NCI-H748 (cell line): ENCODE measurements at regions not wholly inside any gene's neighbourhood (a gene's known extent, or its start where the extent isn't known, plus 50 kb on each side); places are given as distances from the start of the nearest gene placed in this dataset.
"Not testable (repeated sequence)": the region's sequence is repeated elsewhere in the genome, so short reads cannot be mapped to it uniquely, and the experiment has no call there.

ENCODE experiments used
- DNase-seq: peaks from one replicate; lab custom pipeline; 2025; ENCODE audit not compliant: unreplicated experiment; lab: John Stamatoyannopoulos, UW

DNA sequence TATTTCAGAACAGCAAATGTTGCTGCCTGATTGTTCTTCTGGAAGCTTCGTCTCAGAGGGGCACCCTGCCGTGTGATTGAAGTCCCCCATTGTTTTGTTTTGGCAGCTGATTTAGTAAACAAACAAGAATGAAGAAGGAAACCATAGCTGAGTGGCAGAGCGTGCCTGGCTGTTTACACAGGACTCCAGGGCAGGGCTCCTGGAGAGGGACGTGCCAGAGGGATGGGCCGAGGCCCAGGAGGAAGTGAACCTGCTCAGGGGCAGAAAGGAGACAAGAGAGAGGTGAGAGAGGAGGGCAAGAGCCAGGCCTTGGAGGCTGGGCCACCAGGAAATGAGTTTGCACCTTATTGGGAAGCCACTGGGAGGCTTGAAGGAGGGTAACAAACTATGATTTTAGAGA, 85.5 kb upstream of the B3GAT1 start:
- peak; percentile 37 for DNase-seq

DNA sequence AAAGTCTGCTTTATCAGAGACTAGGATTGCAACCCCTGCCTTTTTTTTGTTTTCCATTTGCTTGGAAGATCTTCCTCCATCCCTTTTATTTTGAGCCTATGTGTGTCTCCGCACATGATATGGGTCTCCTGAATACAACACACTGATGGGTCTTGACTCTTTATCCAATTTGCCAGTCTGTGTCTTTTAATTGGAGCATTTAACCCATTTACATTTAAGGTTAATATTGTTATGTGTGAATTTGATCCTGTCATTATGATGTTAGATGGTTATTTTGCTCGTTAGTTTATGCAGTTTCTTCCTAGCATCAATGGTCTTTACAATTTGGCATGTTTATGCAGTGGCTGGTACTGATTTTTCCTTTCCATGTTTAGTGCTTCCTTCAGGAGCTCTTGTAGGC, 84.0 kb upstream of the B3GAT1 start:
- DNase-seq, result not testable (repeated sequence)

DNA sequence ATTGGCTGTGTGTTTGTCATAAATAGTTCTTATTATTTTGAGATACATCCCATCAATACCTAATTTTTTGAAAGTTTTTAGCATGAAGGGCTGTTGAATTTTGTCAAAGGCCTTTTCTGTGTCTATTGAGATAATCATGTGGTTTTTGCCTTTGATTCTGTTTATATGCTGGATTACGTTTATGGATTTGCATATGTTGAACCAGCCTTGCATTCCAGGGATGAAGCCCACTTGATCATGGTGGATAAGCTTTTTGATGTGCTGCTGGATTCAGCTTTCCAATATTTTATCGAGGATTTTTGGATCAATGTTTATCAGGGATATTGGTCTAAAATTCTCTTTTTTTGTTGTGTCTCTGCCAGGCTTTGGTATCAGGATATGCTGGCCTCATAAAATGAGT, 82.4 kb upstream of the B3GAT1 start:
- DNase-seq, result not testable (repeated sequence)

DNA sequence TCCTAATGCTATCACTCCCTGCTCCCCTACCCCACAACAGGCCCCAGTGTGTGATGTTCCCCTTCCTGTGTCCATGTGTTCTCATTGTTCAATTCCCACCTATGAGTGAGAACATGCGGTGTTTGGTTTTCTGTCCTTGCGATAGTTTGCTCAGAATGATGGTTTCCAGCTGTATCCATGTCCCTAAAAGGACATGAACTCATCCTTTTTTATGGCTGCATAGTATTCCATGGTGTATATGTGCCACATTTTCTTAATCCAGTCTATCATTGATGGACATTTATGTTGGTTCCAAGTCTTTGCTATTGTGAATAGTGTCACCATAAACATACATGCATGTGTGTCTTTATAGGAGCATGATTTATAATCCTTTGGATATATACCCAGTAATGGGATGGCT, 80.4 kb upstream of the B3GAT1 start:
- not testable (repeated sequence) for DNase-seq

DNA sequence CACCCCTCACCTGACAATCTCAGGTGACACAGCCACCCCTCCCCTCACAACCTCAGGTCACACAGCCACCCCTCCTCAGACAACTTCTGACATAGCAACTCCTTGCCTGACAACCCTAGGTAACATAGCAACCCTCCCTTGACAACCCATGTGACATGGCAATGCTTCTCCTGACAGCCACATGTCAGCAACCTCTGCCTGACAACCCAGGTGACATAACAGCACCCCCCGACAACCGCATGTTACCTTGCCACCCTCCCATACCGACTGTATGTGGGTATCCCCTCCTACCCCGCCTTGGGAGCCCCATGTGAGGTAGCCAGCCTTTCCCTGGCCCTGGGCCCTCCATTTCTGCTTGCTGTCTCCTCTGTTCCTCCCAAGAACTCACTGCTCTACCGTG, 77.7 kb upstream of the B3GAT1 start:
- DNase-seq, result no peak

DNA sequence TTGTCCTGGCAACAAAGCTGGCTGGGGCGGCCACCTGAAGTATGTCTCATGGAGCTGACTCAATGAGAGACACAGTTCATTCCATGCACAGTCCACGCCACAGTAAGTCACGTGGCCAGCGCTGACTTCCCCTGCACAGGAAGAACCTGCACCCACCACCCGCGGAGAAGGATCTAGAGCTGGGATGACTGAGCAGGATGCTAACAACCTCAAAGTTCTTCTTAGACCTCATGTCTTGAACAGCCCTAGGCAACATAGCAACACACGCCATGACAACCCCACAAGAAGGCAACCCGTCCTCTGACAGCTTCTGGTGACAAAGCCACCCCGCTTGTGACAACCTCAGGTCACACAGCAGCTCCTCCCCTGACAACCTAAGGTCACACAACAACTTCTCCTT, 76.9 kb upstream of the B3GAT1 start:
- no peak for DNase-seq

DNA sequence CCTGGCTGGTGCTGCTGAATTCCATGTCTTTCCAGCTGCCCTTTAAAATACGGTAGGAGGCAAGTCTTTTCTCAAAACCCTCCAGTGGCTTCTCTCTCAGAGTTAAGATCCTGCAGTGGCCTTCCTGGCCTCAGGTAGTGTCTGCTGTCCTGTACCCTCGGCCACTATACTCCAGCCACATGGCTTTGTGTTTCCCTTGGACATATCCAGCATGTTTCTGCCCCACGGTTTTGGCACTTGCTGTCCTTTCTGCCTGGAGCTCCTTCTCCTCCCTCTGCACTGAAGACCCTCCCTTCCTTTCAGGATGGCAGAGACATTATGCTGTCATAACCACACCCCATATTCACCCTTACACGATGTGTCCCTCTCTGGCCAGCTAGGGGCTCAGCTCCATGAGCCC, 76.5 kb upstream of the B3GAT1 start:
- no peak for DNase-seq

DNA sequence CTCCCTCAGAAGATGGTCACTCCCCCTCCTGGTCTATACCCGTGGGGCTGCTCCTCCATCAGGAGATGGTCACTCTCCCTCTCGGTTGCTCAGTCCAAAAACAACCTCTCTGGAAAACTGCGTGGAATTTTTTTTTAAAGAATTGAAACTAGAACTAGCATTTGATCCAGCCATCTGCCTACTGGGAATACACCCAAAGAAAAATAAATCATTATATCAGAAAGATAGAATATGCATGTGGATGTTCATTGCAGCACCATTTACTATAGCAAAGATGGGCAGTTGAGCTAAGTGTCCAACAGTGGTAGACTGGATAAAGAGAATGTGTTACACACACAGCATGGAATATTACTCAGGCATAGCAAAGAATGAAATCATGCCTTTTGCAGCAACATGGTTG, 75.7 kb upstream of the B3GAT1 start:
- DNase-seq, result no peak

DNA sequence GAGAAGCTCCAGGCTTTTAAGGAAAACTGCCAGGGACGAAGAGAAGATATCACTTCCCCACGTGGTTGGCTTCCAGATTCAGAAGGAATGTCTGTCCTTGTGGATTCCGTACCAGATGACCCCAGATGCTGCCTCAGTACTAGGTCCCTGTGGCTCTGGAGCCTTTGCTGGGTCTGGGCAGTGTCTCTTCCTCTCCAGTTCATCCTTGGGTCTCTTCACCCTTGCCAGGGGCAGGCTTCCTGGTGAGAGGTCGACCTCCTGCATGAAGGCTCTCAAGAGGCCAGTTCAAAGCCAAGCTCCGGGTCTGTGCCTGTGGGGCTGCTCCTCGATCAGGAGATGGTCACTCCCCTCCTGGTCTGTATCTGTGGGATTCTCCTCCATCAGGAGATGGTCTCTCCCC, 74.7 kb upstream of the B3GAT1 start:
- DNase-seq, result no peak

DNA sequence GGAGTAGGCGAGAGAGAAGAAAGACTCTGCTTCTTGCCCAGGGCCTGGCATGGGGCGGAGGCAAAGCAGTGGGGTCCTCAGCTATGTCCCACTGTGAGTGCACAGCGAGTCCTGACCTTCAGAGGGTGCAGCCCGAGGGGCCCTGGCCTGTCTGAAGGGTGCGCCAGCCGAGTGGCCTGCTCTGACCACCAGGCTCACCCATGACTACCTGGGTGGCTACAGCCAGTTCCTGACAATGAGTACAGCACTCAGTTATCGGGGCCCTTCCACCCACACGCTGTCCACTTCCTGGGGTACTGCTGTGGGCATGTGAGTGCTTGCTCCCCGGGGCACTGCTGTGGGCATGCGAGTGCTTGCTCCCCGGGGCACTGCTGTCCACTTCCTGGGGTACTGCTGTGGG, 74.1 kb upstream of the B3GAT1 start:
- no peak for DNase-seq

DNA sequence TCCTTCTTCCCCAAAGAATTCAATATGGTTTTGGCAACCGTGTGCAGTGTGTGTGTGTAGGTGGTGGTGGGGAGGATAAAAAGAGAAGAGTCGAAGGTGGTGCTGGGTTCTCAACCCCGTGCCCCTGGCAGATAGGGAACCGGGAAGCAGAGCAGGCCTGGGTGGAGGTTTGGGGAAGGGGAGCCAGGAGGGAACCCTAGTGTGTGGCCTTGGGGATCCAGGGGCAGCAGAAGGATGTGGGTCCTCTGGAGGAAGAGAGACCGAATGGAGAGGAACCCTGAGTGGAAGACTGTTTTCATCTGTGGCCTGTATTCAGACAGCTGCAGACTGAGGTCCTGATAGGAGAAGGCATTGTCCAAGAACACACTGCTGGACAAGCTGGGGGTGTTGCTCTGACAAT, 73.3 kb upstream of the B3GAT1 start:
- DNase-seq, result no peak

DNA sequence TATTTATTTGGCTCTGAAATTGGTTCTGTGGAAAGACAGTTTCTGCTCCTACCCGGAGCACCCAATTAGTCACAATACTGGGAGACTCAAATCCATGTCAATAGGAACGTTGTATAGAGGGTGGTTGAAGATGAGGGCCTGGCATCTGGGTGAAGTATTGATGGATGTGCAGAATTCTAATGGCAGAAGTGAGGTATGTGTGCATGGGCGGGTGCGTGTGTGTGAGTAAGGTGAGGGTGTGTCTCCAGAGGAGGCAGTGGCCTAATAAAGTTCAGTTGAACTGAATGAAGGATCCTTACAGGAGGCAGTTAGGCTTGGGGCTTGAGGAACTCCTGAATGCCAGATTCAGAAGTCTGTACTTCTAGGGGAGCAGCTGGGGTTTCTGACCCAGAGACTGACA, 71.8 kb upstream of the B3GAT1 start:
- DNase-seq, result no peak

DNA sequence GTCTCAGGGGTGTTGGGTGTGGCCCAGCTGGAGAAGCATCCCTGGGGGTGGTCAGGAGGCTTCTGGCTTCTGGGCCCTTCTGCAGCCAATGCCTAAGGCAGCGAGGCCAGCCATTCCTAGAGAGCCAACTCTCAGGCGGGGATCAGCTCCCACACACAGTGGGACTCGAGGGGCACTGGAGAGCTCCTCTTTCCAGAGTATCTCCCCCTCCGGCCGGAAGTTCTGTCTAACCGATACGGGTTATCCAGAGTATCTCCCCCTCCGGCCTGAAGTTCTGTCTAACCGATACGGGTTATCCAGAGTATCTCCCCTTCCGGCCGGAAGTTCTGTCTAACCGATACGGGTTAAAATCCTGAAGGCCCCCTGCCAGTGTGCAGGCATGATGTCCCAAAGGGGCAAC, 71.2 kb upstream of the B3GAT1 start:
- DNase-seq, result no peak

DNA sequence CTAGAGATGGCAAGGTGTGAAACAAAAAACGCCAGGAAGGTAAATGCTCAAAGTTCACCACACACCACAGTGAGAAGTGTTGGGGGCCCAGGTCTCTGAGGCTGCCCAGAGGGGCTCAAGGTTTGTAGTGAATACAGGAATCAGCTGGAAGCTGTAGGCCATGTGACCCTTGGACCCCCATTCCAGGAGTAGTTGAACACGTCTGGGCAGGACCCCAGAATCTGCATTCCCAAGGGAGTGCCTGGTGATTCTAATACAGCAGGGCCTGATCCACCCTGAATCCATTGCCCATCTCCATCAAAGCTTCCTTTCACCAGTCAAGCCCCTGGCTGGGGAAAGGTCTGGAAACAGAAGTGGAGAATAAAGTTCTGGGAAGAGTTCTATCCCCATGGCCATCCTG, 70.8 kb upstream of the B3GAT1 start:
- DNase-seq, result no peak

DNA sequence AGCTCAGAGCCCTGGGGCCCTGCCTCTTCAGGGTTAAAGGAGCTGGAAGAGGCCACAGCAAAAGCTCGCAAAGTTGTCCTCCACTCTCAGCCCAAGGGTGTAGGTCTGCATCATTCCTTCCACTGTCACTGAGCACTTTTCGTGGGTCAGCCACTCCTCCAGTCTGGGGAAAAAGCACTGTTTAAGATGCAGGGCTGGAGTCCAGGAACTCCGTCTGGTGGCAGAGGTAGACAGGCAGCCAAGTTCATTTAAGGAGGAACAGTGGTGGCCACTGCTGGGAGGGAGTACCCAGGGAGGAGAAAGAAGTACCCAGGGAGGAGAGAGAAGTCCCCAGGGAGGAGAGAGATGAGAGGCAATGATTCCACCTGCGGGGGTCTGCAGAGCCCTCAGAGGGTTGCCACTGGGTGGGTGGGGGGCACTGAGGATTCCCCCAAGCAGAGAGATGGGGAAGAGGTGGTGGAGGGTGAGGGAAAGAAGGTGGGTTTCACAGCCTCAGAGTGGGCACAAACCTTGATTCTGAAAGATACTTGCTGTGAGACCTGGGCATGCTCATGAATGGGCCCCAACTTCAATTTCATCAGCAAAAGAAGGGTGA, 70.0 kb upstream of the B3GAT1 start:
- DNase-seq, result no peak

DNA sequence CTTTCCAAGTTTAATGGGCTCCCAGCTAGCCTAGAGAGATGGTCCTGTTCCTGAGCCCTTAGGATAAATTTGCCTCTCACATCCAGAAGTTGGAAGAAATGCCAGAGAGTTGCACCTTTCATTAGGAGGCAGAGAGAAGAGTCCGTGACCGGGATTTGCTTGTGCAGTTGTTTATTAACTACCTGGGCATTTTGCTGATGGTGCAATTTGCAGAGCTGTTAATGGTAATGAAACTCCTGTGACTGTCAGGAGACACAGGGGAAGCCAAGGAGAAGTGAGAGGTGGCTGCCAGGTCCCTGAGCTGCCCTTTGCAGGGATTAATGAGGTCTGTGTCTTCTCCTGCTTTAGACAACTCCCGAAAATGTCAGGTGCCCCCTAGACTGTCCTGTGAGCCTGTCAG, 69.1 kb upstream of the B3GAT1 start:
- no peak for DNase-seq

DNA sequence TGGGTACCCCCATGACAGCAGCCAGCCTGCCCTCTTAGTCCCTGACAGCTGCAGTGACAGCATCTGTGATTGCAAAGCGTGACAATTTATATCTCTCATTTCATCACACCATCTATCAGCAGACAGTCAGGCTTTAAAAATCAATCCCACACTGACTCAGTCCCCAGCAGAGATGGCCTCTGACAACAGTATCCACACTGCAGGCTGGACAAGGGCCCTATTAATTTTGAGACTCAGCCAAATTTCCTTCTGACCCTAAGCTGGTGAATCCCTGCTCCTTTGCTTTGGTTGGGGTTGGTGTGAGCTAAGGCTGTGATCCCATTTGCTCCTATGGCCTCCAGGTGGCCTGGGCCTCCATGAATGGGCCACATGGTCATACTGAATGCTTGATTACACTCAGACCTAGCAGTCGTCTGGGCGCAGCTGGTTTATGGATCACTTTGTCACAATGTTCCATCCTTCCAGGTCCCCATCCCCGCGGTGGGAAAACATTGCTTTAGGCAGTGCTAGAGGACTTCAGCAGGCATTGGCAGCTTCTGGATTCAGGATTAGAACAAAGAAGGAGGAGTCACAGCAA, 68.2 kb upstream of the B3GAT1 start:
- no peak for DNase-seq

DNA sequence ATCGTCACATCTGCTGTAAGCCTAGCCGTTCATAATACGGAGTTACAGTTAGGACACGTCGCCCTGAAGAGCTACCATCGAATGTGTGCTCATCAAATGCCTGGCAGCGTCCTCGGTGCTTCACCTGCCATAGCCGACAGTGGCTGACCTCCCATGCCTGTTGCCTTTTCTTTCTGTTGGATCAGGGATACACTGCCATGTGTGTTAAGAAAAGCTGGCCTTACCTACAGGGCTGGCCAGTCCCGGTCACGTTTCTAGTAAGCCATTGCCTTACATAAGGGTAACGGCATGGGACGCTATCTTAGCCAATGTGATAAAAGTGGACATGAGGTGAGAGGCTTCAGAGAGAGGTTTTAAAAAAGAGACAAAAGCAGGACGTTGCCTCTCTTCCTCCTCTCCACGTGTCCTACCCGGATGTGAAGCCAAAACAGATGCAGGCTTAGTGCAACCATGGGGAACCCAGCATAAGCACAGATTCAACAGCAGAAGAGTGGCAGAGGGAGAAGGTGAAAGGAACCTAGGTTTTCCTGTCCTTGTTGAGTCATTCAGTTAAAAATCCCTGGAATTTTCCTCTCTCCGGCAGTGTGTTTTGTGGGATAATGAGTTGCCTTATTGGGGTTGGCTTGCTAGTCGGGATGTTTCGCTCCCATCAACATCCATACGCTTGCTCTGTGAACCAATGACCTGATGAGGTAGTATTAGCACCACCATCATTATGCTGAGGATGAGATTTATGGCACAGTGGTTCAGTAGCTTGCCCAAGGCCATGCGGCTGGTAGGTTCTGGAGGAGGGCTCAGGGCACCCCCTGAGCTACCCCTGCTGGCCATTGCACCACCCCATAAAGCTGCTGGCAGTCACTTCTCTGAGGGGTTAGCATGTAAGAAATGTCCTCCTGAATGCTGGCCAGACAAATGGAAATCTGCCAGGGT, 67.4 kb upstream of the B3GAT1 start:
- DNase-seq, result no peak

DNA sequence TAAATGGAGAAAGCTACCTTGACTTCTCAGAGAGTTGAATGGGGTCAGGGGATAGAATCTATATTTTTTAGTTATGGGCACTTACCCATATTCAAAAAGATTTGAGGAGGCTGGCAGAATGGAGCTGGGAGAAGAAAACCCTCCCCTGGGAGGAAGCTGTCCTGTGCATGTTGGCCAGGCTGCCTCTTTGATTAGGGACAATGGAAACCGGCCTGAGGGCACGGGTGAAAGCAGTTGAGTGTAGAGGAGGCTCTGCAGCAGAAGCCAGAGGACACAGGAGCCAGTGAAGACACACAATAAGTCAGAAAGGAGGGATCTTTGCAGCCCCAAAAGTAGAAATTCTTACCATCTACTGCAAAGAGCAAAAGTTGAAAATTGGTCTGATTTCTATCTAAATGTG, 66.6 kb upstream of the B3GAT1 start:
- no peak for DNase-seq

DNA sequence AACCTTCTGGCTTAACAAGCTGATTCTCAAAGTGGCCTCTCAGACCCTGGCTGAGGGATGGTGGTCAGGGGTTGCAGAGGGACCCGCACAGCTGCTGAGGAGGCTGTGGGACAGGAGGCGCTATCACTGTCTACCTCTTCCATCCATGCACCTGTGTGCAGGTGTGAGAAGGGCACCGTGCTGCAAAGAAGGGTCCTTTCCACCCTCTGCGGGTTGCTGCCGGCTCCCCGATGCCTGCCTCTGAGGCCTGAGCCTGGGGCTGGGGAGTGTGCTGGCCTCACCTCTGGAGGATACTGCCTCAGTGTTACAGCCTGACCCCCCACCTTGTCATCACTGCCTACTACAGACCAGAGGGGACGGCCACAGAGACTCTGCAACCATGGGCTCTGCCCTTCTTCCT, 66.1 kb upstream of the B3GAT1 start:
- DNase-seq, result no peak

DNA sequence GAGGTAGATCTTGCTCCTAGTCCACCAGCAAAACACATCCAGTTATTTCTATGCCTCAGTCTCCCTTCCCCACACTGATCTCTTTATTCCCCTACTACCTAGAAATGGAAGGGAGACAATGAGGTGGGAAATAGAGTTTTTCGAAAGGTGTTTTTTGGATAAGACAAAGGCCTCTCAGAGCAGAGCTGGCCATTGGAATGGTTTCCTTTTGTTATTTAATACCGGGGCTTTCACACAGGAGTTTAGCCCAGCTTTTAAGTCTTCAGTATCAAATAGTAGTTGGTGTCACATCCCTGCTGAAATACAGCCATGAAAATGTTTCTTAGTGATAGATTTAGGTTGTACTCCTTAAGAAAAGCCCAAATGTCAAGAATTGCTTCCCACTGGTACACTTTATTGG, 65.4 kb upstream of the B3GAT1 start:
- no peak for DNase-seq

DNA sequence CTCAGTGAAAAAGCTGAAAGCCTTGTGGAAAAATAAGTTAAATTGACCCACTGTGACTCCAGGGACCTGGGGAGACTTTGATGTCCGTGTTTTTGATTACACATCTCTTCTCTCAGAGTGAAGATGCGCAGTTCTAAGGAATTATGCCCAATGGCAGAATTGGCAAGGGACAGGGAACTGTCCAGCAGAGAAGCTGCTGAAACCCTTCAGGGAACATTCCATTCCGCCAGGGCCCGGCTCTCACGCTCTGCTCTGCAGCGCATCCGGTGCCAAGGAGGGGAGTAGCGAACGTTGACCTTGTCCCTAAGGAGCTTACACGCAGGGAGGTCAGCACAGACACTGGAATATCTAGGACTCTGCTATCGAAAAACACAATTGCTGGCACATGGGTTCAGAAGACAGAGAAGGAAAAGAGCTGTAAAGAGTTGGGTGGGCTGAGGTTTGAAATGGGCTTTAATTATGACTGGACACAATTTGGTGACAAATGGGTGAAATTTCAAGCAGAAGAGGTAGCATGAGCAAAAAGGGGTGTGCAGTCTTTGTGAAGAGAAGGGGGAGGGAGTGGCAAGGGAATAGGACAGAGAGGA, 64.5 kb upstream of the B3GAT1 start:
- no peak for DNase-seq
